Stromal cell of bone marrow (primary cell): ENCODE measurements at regions not wholly inside any gene's neighbourhood (a gene's known extent, or its start where the extent isn't known, plus 50 kb on each side); places are given as distances from the start of the nearest gene placed in this dataset.

Experiments used
- DNase-seq: peaks from one replicate; pipeline ENCODE4 v3.0.0-alpha.2; 2012; ENCODE audit warnings: low read depth

GRCh38 chrX:45771114-45771513 is 570.4 kb upstream of the DIPK2B start:
- peak; percentile 87 for DNase-seq

GRCh38 chrX:45769761-45770582 is 569.3 kb upstream of the DIPK2B start:
- DNase-seq = peak; percentile 83

GRCh38 chrX:45768666-45769236 is 568.1 kb upstream of the DIPK2B start:
- DNase-seq = no peak

GRCh38 chrX:45766981-45767501 is 566.4 kb upstream of the DIPK2B start:
- no peak for DNase-seq

- DNase-seq = no peak
Measured at GRCh38 chrX:45765767-45766166, 565.1 kb upstream of the DIPK2B start.

GRCh38 chrX:45765281-45765680 is 564.6 kb upstream of the DIPK2B start:
- DNase-seq = no peak

GRCh38 chrX:45762699-45763647 is 562.3 kb upstream of the DIPK2B start:
- no peak for DNase-seq

GRCh38 chrX:45761920-45762319 is 561.2 kb upstream of the DIPK2B start:
- no peak for DNase-seq

- no peak for DNase-seq
Measured at GRCh38 chrX:45760187-45760742, 559.6 kb upstream of the DIPK2B start.

- DNase-seq = no peak
Measured at GRCh38 chrX:45758738-45759397, 558.2 kb upstream of the DIPK2B start.

GRCh38 chrX:45758319-45758718 is 557.6 kb upstream of the DIPK2B start:
- peak; percentile 72 for DNase-seq

GRCh38 chrX:45757272-45757671 is 556.6 kb upstream of the DIPK2B start:
- no peak for DNase-seq

- DNase-seq = no peak
Measured at GRCh38 chrX:45756557-45756956, 555.9 kb upstream of the DIPK2B start.

GRCh38 chrX:45755703-45756102 is 555.0 kb upstream of the DIPK2B start:
- DNase-seq = no peak

GRCh38 chrX:45751156-45751555 is 550.5 kb upstream of the DIPK2B start:
- no peak for DNase-seq

GRCh38 chrX:45750639-45751038 is 550.0 kb upstream of the DIPK2B start:
- DNase-seq = no peak

GRCh38 chrX:45749375-45749774 is 548.7 kb upstream of the DIPK2B start:
- DNase-seq = no peak

- DNase-seq = no peak
Measured at GRCh38 chrX:45748369-45748774, 547.7 kb upstream of the DIPK2B start.

GRCh38 chrX:45747905-45748304 is 547.2 kb upstream of the DIPK2B start:
- no peak for DNase-seq

GRCh38 chrX:45745479-45745878 is 544.8 kb upstream of the DIPK2B start:
- DNase-seq = no peak

- DNase-seq = no peak
Measured at GRCh38 chrX:45743906-45744625, 543.4 kb upstream of the DIPK2B start.
